Suppressor macrophage treated with lipopolysaccharide for 4 hours (primary cell): ENCODE measurements at regions not wholly inside any gene's neighbourhood (a gene's known extent, or its start where the extent isn't known, plus 50 kb on each side); places are given as distances from the start of the nearest gene placed in this dataset.
"Not testable (repeated sequence)": the region's sequence is repeated elsewhere in the genome, so short reads cannot be mapped to it uniquely, and the experiment has no call there.

ENCODE experiments used
- DNase-seq: peaks from one replicate; pipeline ENCODE4 v3.0.0-alpha.2; 2020

DNA sequence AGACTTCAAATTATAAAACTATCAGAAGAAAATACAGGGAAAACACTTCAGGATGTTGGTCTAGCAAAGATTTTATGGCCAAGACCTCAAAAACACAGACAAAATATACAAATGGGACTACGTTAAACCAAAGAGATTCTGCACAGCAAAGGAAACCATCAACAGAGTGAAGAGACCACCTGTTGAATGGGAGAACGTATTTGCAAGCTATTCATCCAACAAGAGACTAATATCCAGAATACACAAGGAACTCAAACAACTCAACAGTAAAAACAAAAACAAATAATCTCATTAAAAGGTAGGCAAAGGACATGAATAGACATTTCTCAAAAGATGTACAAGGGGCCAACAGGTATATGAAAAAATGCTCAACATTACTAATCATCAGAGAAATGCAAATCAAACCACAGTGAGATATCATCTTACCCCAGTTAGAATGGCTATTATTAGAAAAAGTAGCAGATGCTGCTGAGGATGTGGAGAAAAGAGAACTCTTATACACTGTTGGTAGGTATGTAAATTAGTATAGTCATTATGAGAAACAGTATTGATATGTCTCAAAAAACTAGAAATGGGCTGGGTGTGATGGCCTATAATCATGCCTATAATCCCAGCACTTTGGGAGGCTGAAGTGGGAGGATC lies 112.6 kb downstream of the LRIG2 start:
- DNase-seq = no peak

DNA sequence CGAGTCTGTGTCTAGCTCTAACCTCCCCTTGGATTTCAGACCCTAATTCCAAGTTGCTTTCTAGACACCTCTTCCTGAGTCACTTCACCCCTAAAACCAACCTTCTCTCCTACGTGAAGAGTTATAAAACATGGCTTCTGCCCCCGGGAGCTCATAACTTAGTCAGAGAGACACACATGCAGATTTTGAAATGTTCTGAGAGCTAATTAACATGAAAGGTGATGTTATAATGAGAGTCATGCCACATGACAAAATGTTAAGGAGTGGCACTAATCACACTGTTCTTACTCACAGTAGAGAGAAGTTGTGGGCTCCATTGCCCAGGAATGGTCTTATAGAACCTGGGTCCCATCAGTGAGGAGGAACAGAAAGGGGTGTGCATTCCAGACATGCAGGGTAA lies 117.1 kb downstream of the LRIG2 start:
- DNase-seq = no peak

DNA sequence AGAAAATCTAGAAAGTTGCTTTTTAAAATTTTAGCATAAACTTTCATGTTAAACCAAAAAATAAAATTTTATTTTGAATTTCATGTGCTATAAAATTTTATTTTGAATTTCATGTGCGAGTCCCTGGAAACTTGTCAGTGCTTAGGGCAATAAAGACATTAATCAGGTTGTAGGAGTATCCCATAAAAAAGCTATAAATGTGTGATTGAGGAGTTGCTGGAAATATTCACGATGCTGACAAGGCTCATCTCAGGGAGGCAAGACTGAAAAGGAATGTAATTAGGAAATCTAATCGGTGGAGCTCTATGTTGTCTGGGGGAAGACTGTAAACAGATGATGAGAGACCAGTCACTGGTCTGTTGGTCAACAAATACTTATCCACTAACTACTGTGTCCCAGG lies 117.9 kb downstream of the LRIG2 start:
- DNase-seq = no peak

DNA sequence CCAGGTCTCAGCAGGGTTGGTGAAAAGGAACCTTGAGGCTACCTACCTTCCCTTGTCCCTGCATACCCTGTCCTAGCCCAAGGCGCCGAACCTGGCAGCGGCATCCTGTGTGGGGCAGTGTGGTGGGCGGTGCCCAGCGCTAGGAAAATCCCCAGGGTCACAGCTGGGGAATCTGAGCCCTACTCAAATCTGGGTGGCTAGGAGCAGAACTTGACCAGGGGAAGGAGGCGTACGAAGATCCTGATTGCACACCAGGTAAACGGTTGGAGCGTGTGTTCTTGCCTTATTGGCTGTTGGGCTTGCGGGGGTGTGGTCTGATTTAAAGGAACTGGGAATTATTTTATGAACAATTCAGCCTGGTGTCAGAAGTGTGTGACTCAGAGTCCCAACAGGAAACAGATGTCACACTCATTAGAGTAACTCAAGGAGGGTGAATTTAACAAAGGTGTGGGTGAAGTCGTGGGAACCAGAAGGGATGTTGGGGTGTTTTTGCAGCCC lies 118.6 kb downstream of the LRIG2 start:
- peak; percentile 43 for DNase-seq

DNA sequence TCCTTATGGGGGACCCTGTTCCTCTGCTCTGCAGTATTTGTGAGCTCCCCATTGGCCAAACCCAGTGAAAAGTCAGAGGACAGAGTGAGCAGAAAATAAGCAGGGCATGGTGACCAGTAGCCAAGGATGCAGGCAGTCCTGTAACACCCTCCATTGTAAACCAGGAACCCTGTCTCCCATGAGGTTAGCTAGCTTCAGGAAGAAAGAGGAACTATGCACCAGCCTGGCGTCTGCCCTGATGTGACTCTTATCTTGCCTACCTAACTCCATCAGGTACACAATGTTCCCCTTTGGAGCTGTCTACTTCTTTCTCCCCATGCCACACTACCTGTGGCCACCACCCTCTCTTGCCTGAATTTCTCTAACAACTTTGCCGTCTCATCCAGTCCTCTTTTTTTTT lies 119.2 kb downstream of the LRIG2 start:
- peak; percentile 5 for DNase-seq

DNA sequence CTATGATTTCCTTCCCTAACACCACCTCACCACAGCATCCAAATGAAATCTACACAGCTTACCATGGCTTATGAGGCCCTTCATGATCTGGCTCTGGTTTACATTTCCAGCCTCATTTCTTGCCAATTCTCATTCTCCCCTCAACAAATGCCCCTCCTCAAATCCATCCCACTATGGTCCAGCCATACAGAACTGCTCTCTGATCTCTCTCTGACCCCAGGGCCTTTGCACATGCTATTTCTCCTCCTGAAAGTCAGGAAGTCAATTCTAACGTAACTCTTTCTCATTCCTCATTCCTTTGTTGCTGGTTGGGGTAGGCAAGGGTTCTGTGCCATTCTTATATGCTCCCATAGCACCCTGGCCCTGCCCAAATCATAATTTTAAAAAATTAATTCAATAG lies 120.0 kb downstream of the LRIG2 start:
- no peak for DNase-seq

DNA sequence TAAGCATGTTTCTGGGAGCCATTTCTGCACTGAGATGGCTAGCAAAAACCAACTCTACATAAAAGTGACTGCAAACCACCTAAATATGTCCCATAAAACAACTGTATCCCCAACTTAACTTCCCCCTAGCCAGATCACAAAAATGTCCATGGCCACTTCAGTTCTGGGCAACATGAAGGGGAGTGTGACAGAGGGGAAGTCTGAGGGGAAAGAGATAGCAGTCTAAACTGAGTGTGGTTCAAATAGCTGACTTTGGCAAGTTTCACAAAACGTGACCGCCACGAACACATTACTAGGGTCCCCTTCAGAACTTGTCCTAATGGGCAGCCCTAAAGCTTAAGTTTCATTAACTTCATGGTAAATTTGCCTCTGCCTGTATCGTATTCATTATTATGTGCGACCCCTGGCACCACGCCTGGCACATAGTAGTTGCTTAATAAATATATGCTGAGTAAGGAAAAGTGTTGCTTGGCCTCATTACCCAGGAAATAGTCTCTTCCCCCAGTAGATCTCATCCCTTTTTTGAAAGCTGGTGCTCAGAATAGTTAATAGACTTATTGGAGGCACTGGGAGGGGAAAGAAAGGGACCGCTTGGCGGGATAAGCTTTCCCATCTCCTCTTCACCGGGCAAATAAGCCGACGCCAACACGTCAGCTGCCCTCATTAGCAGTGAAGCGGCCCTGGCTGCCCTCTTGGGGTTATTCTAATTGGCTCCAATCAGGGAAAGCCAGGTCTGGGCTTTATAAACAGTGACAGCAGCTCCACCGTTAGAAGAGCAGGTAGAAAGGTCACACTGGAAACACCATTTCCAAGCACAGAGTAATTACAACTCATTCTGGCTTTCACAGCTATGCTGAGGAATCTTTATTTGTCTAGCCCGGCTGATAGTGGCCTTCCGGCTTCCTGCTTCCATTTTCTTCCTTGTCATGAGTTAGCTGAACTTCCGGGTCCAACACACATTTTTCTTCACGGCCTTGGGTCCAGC lies 122.1 kb downstream of the LRIG2 start:
- DNase-seq = no peak

DNA sequence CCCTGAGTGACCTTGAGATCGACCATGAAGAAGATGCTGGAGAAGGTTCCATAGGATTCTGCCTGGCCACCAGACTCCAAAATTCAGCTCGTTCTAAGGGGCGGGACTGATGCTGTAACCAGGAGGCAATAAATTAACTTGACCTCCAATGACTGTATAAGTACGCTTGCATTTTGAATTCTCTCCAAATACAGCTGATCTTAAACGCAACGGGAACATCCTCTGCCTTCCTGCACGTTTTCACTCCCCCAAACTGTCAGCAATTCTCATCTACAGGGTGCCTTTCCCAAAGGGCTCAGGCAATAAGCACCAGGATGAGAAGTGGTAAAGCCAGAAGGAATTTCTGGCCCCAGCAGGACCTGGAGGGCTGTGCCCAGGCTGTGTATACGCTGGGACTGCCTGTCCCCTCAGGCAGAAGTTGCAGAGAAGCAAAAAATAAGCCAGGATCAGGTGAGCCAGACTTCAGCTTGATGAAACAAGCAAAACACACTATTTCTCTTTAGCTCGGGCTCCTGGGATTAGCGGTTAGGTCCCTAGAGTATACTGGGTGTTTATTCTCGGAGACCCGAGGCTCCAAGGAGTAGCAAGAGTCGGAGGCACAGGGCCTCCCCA lies 124.8 kb downstream of the LRIG2 start:
- DNase-seq = no peak

DNA sequence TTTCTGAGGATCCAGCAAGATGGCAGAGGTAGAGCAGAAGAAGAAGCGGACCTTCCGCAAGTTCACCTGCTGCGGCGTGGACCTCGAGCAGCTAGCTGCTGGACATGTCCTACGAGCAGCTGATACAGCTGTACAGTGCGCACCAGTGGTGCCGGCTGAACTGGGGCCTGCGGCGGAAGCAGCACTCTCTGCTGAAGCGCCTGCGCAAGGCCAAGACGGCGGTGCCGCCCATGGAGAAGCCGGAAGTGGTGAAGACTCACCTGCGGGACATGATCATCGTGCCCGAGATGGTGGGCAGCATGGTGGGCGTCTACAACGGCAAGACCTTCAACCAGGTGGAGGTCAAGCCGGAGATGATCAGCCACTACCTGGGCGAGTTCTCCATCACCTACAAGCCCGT lies 125.8 kb downstream of the LRIG2 start:
- no peak for DNase-seq

DNA sequence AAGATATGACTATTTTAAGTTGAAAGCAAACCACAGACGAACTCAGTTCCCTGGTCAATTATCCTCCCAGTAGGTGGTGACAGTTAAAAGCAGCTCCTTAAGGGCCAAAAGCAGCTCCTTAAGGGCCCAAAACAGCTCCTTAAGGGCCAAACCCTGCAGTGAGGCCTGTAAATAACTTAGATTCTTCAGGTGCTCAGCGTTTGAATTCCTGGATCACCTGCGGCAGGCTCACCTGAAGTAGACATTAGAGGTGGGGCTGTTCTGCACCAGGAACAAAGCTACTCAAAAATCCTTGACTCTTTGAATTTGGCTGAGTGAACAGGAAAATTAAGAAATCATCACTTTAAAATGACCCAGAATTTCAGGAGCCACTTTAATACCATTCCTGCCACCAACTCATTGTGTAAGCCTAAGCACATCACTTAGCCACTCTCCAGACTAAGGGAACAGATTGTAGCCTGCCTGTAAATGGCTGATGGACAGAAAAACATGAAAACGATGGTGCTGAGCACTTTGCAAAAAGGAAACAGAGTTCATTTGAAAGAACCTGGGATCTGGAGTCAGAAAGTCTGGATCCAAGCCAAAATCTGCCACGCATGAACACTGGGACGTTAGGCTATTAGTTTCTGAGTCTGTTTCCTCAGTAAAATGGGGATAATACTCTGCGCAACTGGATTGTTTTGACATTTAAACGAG lies 126.9 kb downstream of the LRIG2 start:
- DNase-seq = no peak

DNA sequence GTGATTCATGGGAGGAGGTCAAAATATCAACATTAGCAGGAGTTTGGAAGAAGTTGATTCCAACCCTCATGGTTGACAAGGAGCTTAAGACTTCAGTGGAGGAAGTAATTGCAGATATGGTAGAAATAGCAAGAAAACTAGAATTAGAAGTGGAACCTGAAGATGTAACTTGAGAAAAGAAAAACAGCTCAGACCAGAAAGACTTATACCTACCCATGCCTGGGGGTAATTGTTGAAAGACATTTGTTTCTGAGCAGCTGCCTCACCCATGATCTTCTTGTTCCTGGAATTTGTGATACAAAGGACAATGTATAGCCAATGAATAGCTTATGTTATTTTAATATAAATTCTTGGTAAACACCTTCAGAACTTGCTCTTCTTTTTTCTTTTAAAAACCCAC lies 128.6 kb downstream of the LRIG2 start:
- no peak for DNase-seq

DNA sequence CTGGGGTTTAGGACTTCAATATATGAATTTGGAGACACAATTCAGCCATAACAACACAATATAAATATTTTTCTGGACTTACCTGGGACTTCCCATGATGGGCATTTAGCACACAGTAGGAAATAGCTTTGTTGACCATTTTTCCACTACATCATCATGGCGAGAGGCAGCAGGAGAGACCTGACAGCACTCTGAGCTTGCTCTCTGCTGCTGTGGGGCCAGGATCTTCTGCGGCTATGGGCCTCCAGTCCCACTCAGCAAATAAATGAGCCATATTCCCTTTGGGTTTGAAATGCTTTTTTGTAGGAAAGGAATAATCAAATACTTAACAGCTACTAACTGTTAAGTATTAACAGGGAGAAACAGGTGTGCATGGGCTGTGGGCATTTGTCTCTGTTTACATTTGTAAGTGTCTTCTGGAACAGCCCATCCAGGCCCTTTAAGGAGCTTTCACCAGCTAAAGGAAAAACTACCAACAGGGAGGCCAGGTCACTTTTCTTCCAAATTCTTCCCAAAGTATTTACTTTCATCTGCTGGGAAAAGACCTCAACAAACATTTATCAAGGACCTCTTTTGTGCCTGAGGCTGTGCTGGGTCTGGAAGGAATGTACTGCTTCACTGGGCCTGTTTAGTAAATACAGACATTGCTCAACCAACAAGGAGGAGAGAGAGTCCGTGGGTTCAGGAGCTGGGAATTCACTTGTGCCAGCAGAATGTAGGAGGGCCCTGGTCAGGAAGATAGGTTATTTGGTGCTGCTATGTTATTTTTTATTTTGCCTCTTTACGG lies 133.2 kb downstream of the LRIG2 start:
- DNase-seq = no peak

DNA sequence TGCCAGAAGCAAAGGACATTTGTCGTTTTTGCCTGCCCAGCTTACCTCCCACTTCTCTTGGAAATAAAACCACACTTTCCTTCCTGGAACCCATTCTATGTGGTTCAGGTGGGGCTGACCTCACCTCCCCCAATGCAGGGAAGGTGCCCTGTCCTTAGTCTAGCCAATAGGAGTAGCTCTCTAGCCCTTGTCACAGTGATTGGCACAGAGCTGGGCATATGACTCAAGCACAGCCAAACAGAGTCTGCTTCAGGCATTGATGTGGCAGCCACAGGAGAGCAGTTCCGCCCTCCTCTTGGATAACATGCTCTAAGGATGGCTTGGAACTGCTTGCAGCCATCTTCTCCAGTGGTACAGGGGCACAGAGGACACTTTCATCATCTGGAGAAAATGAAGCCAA lies 134.0 kb downstream of the LRIG2 start:
- no peak for DNase-seq

DNA sequence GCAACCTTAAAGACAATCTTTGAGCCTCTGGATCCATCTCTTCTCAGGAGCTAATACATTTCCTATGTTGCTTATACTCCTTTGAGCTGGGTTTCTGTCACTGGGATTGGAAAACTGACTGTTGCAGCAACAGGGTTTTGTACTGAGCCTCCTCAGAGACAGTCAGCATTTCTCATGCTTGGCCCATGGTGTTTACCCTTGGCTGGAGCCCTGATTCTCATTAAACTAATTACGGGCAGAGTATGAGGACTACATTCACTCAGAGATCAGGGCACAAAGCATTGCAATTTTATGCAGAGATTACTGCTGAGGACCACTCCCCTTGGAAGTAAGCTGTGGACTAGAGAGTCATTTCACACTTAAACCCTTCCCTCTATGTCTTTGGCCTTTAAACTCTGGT lies 134.5 kb downstream of the LRIG2 start:
- no peak for DNase-seq

DNA sequence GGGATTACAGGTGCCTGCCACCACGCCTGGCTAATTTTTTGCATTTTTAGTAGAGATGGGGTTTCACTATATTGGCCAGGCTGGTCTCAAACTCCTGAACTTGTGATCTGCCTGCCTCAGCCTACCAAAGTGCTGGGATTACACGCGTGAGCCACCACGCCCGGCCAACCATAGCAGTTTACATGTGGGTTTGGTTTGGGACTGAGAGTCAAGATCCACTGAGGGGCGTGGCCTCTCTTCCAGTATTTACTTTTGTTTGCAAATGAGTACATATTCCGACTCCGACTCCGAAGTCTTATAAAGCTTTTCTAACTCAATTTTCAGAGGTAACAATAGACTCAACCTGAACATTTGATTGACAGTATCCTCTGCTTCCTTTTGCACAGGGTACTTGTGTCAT lies 135.4 kb downstream of the LRIG2 start:
- DNase-seq = not testable (repeated sequence)

DNA sequence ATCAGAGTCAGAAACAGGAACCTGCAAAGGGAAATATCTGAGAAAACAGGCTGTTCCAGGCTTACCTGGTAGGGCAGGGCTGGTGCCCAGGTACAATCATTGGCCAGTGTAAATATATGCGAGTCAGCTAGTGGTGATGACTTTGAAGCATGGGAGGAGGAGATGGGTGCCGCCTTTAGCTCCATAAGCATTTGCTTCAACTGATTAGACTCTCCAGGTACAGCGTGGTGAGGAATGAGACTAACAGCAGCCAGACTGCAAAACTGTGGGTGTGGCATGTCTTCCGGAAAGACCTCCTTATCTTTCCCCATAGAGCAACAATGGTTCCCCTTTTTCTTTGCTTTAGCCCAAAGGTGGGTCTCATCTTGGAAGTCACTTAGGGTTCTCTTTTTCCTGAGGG lies 137.2 kb downstream of the LRIG2 start:
- DNase-seq = no peak

DNA sequence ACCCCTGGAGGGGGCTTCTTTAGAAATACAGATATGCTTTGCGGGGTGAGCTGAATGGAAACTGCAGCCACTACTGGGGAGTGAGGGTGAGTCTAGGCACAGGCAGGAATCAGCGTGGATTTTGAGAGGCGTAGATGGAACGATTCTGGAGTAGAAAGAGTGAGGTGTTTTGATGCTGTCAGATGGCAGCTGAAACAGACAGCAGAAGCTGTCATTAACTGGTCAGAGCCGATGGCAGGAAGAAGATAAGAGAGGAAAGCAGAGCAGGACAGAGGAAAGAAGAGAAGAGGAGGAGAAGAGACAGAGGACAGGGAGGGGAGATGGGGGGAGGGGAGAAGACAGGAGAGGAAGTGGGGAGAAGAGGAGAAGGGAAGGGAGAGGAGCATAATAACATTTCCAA lies 138.5 kb downstream of the LRIG2 start:
- DNase-seq = no peak

DNA sequence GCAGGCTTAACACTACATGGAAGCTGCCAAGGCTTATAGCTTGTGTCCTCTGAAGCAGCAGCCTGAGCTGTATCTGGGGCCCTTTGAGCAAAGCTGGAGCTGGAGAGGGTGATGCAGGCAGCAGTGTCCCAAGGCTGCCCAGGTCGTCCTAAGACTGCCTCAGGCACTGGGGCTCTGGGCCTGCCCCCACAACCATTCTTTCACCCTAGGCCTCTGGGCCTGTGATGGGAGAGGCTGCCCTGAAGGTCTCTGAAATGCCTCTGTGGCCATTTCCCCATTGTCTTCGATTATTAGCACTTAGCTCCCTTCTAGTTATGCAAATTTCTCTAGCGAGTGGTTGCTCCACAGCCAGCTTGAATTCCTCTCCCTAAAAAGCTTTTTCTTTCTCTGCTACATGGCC lies 142.0 kb downstream of the LRIG2 start:
- DNase-seq = no peak

DNA sequence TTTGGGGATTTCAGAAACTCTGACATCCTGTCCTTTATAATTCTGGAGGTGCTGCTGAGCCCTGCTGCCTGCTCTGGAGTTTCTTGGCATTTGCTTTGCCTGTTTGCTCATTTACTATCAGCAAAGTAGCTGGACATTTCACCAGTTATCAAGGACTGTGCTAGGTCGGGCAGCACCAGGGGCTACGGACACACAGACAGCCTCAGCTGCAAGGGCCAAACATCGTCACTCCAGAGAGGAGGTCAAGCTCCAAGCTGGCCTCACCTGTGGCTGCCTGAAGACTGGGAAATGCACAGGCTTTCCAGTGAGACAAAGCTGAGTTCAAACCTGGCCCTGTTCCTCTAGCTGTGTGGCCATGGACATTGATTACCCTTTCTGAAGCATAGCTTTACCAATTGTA lies 143.7 kb downstream of the LRIG2 start:
- DNase-seq = no peak

DNA sequence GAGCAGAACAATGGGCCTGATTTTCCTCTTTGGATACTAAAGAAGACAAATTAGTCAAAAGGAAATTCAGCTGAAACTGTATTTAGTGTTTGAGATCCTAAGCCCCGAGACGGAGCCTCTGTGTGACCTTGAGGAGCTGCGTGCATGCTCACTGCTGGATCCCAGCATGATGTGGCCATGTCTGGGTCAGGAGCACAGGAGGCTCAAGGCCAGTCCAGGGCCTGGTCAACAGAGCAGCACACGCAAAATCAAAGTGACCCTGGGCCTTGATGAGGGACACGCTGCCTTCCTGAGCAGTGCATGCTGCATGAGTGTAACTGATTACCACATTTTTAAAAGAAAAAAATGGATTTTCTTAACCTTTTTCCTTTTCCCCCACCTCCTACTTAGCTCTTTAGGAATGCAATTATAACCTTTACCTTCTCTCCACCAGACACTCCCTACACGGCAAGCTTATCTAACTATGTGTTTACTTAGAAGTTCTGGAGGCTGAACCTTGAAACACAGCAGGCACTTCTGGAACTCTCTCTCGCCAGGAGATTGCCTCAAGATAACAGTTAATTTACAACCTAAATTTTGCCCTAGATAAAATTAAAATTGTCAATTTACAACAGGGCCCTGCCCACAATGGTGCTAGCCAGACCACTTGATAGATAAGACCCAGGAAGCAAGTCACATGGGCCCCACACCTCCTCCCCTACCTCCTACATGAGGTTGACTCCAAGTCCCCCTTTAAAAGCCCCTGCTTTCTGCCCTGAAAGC lies 144.6 kb downstream of the LRIG2 start:
- no peak for DNase-seq

DNA sequence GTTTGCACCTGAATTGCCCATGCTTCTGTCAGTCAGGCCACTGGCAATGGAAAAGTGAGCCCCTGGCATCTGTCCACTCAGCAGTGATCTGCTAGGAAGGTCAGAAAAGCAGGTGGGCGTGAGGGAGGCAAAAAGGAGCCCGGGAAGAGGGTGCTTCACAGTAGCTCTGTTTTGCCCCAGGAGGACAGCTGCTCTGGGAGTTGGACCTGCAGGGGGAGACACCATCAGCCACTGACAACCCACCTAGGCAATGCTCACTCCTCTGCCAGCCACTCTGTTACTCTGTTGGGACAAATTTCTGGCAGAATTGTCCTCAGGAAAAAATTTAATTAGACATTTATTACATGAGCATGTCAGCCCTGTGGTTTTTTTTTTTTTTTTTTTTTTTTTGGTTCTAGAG lies 146.4 kb downstream of the LRIG2 start:
- DNase-seq = no peak

DNA sequence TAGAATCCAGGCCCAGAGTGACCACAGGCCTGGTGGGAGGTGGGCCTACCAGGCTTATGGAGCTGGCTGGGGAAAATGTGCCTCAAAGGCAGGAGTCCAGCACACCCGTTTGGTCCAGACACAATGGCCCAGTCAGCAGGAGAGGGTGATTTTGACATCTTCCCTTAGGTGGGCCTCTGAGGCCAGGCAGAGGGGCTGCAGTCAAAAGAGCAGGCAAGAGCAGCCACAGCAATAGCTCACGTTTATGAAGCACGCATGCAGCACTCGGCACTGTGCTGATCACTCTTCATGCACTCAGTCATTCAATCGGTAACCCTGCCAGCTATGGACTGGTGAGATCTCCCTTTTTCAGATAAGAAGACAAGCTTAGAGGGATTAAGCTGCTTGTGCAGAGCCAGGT lies 146.8 kb downstream of the LRIG2 start:
- no peak for DNase-seq
